ENCODE measurements at regions not wholly inside any gene's neighbourhood (a gene's known extent, or its start where the extent isn't known, plus 50 kb on each side); places are given as distances from the start of the nearest gene placed in this dataset.

GRCh38 chr2:120985174-120985996 lies 249.7 kb downstream of the GLI2 start:
- H4K20me1 ChIP-seq (ENCODE audit: low read length), result no peaks in the 10 kb centered on the region
- TF ChIP-seq EZH2 (IDR thresholded peaks at IDR 0.05; ENCODE audit: low read length, unreplicated experiment) (no peak), EZH2phosphoT487 (IDR thresholded peaks at IDR 0.05; ENCODE audit: borderline replicate concordance, low read length) (no peak)
- TF ChIP-seq, protein P1, sequence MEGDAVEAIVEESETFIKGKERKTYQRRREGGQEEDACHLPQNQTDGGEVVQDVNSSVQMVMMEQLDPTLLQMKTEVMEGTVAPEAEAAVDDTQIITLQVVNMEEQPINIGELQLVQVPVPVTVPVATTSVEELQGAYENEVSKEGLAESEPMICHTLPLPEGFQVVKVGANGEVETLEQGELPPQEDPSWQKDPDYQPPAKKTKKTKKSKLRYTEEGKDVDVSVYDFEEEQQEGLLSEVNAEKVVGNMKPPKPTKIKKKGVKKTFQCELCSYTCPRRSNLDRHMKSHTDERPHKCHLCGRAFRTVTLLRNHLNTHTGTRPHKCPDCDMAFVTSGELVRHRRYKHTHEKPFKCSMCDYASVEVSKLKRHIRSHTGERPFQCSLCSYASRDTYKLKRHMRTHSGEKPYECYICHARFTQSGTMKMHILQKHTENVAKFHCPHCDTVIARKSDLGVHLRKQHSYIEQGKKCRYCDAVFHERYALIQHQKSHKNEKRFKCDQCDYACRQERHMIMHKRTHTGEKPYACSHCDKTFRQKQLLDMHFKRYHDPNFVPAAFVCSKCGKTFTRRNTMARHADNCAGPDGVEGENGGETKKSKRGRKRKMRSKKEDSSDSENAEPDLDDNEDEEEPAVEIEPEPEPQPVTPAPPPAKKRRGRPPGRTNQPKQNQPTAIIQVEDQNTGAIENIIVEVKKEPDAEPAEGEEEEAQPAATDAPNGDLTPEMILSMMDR (conservative IDR thresholded peaks at IDR 0.05; ENCODE audit: low read depth, low read length), result no peak
- no peaks in the 10 kb centered on the region for H3K27me3 ChIP-seq (ENCODE audit: low read length)
- no peaks in the 10 kb centered on the region for H3K9me3 ChIP-seq (ENCODE audit: low read length)
- no peaks in the 10 kb centered on the region for H3F3A ChIP-seq (ENCODE audit: low read length, unreplicated experiment)
- no peaks in the 10 kb centered on the region for H3K9me2 ChIP-seq (replicated peaks; ENCODE audit: low read length)
- ATAC-seq (no peak), DNase-seq (no peak)
- H3K4me2 ChIP-seq (ENCODE audit: low read length), result no peak overlapping the region
- H3K4me1 ChIP-seq (ENCODE audit: insufficient read depth, low read length), result no peaks in the 10 kb centered on the region
- CTCF ChIA-PET, result no interaction called here
- no peak overlapping the region for H3K9ac ChIP-seq (ENCODE audit: low read length)
- H3K79me2 ChIP-seq (ENCODE audit: low read length), result no peaks in the 10 kb centered on the region
- intact Hi-C loops (cut with micrococcal nuclease), result no loop called here
- no peak overlapping the region for H3K27ac ChIP-seq (ENCODE audit: low read length)
- H2AFZ ChIP-seq (ENCODE audit: low read length), result no peak overlapping the region
- H3K4me3 ChIP-seq (ENCODE audit: low read length), result no peak overlapping the region
- no TSS peak for BruUV-seq (replicated peaks)
- no peaks in the 10 kb centered on the region for H3K36me3 ChIP-seq (ENCODE audit: low read depth, low read length)
- POLR2A ChIA-PET (ENCODE audit: unreplicated experiment), result no interaction called here

DNA sequence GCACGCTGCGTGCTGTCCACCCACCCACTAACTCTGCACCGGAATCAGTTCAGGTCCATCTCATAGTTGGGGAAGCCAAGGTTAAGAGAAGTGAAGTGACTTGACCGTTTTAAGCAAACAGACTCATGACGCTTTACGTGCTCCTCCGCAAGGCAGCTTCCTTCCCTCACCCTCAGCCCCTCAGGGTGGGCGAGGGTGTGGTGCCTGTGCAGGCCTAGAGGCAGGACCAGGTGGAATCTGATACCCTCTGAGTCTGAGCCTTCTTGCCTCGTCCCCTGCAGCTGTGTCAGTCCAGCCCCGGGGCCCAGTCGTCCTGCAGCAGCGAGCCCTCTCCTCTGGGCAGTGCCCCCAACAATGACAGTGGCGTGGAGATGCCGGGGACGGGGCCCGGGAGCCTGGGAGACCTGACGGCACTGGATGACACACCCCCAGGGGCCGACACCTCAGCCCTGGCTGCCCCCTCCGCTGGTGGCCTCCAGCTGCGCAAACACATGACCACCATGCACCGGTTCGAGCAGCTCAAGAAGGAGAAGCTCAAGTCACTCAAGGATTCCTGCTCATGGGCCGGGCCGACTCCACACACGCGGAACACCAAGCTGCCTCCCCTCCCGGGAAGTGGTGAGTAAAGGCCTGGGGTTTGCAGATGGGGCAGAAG lies 250.5 kb downstream of the GLI2 start:
- ATAC-seq (no peak), DNase-seq (no peak)
- TF ChIP-seq, protein P1 (conservative IDR thresholded peaks at IDR 0.05; ENCODE audit: low read depth, low read length), result no peak
- TF ChIP-seq EZH2phosphoT487 (IDR thresholded peaks at IDR 0.05; ENCODE audit: borderline replicate concordance, low read length) (no peak), EZH2 (IDR thresholded peaks at IDR 0.05; ENCODE audit: low read length, unreplicated experiment) (no peak)
- no peaks in the 10 kb centered on the region for H3K9me2 ChIP-seq (replicated peaks; ENCODE audit: low read length)
- H3K79me2 ChIP-seq (ENCODE audit: low read length), result no peaks in the 10 kb centered on the region
- H3K4me2 ChIP-seq (ENCODE audit: low read length), result no peak overlapping the region
- ChIA-PET CTCF (no interaction called here), POLR2A (ENCODE audit: unreplicated experiment) (no interaction called here)
- H3K9me3 ChIP-seq (ENCODE audit: low read length), result no peaks in the 10 kb centered on the region
- H3K4me1 ChIP-seq (ENCODE audit: insufficient read depth, low read length), result no peaks in the 10 kb centered on the region
- no peaks in the 10 kb centered on the region for H3K27me3 ChIP-seq (ENCODE audit: low read length)
- no peak overlapping the region for H3K4me3 ChIP-seq (ENCODE audit: low read length)
- H2AFZ ChIP-seq (ENCODE audit: low read length), result no peak overlapping the region
- H3F3A ChIP-seq (ENCODE audit: low read length, unreplicated experiment), result no peaks in the 10 kb centered on the region
- no peak overlapping the region for H3K27ac ChIP-seq (ENCODE audit: low read length)
- no TSS peak for BruUV-seq (replicated peaks)
- no peaks in the 10 kb centered on the region for H3K36me3 ChIP-seq (ENCODE audit: low read depth, low read length)
- intact Hi-C loops (cut with micrococcal nuclease), result no loop called here
- H4K20me1 ChIP-seq (ENCODE audit: low read length), result no peaks in the 10 kb centered on the region
- H3K9ac ChIP-seq (ENCODE audit: low read length), result no peak overlapping the region

All from PC-3 (cell line).